ENCODE measurements at regions not wholly inside any gene's neighbourhood (a gene's known extent, or its start where the extent isn't known, plus 50 kb on each side); places are given as distances from the start of the nearest gene placed in this dataset.
A peak's percentile ranks its signal among the peaks of the same experiment; 100 is the strongest.

GRCh38 chr3:159260049-159260662, 458.3 kb downstream of the MFSD1 start:
- TF ChIP-seq CTCF (IDR thresholded peaks at IDR 0.05) (peak; percentile 83), SIN3A (IDR thresholded peaks at IDR 0.05; ENCODE audit: borderline replicate concordance, low read depth, low read length) (no peak), NRF1 (IDR thresholded peaks at IDR 0.05; ENCODE audit: low read depth, low read length) (0 out of 2 replicates have a peak, but pooled peaks have one; percentile 17), MAX (IDR thresholded peaks at IDR 0.05; ENCODE audit: low read depth) (no peak), RAD21 (IDR thresholded peaks at IDR 0.05; ENCODE audit: low read length) (peak; percentile 94), EZH2phosphoT487 (IDR thresholded peaks at IDR 0.05; ENCODE audit: borderline replicate concordance, low read depth) (no peak), POLR2AphosphoS5 (IDR thresholded peaks at IDR 0.05; ENCODE audit: low read depth, low read length) (no peak), RXRA (IDR thresholded peaks at IDR 0.05; ENCODE audit: borderline replicate concordance, low read depth) (no peak), MXI1 (IDR thresholded peaks at IDR 0.05; ENCODE audit: low read depth, low read length) (no peak), EP300 (IDR thresholded peaks at IDR 0.05; ENCODE audit: borderline replicate concordance in 1 of 2, low read depth in 1 of 2, low read length in 1 of 2) (no peak), USF2 (IDR thresholded peaks at IDR 0.05; ENCODE audit: borderline replicate concordance, low read depth, low read length) (no peak)
